Upper lobe of left lung (tissue), 6 donors: ENCODE measurements at regions not wholly inside any gene's neighbourhood (a gene's known extent, or its start where the extent isn't known, plus 50 kb on each side); places are given as distances from the start of the nearest gene placed in this dataset.
"Not testable (repeated sequence)": the region's sequence is repeated elsewhere in the genome, so short reads cannot be mapped to it uniquely, and the experiment has no call there.

Experiments
- ATAC-seq, 2 donors: fragments of 200-7000 bp; cut with Tn5 transposase; one replicate each; pipeline ENCODE4 v1.9.1; 2022; ENCODE audit warnings: mild to moderate bottlenecking in 2 of 2, moderate library complexity in 2 of 2; ENCODE audit not compliant: low FRiP score in 2 of 2
- DNase-seq, 2 donors: peaks; one replicate each; pipeline ENCODE4 v3.0.0-alpha.2; 2019 to 2020
- H3K27ac ChIP-seq, 4 donors: fragments of 200-600 bp; sonication (generic); one replicate each; pipeline ENCODE4 v1.5.1; 2016 to 2019
- H3K27me3 ChIP-seq, 4 donors: fragments of 200-600 bp; sonication (generic); one replicate each; pipeline ENCODE4 v1.5.1; 2017 to 2019
- H3K36me3 ChIP-seq, 4 donors: fragments of 200-600 bp; sonication (generic); one replicate each; pipeline ENCODE4 v1.5.1; 2016 to 2019
- H3K4me1 ChIP-seq, 4 donors: fragments of 200-600 bp; sonication (generic); one replicate each; pipeline ENCODE4 v1.5.1; 2018 to 2019
- H3K4me3 ChIP-seq, 4 donors: fragments of 200-600 bp; sonication (generic); one replicate each; pipeline ENCODE4 v1.5.1; 2017 to 2019; ENCODE audit warnings: mild to moderate bottlenecking in 2 of 4, moderate library complexity in 1 of 4
- H3K9me3 ChIP-seq, 4 donors: fragments of 200-600 bp; sonication (generic); one replicate each; pipeline ENCODE4 v1.5.1; 2018 to 2019
- EP300 ChIP-seq, 4 donors: sonication (generic); formaldehyde crosslinking; IDR thresholded peaks; one replicate each; pipeline ENCODE4 v1.5.1; 2017; ENCODE audit warnings: antibody characterized with exemption in 4 of 4, control low read depth in 2 of 4
- POLR2A ChIP-seq, 4 donors: fragments of 450-650 bp; IDR thresholded peaks; one replicate each; pipeline ENCODE4 v1.5.1; 2016 to 2017; ENCODE audit warnings: antibody characterized with exemption in 4 of 4, mild to moderate bottlenecking in 2 of 4
- POLR2AphosphoS5 ChIP-seq, 2 donors: sonication (generic); formaldehyde crosslinking; IDR thresholded peaks; one replicate each; pipeline ENCODE4 v1.5.1; 2017; ENCODE audit warnings: antibody characterized with exemption in 2 of 2
- WGBS, 2 donors: methylation state at CpG; one replicate each; pipeline ENCODE4 v1.1.5; 2017 to 2018; 5-methylcytosine and 5-hydroxymethylcytosine counted together
- TF ChIP-seq, protein P1 (sequence below), 6 experiments: fragments of 450-650 bp in 4 of 6; fragments of 200-600 bp in 2 of 6; sonication (generic) in 2 of 6; IDR thresholded peaks; one replicate each; pipeline ENCODE4 v1.5.1; 2016 to 2019; ENCODE audit warnings: antibody characterized with exemption in 6 of 6
- donor health status: DM: no; HTN: no; CAD: no; lungs with moderate emphysema.
- donor health status: DM: no; HTN: yes; CAD: no; lungs with severe emphysema.

GRCh38 chr4:115489279-115489678 lies 375.9 kb upstream of the NDST4 start:
- no peaks in the 10 kb centered on the region for H3K36me3 ChIP-seq
- no peak for ATAC-seq
- 64% methylated on average over 2 of the region's 2 CpGs; no CpG with 5 or more reads in 1 of the 2 donors for WGBS, 2 donors
- no peaks in the 10 kb centered on the region for H3K4me1 ChIP-seq
- H3K27ac ChIP-seq: no peak overlapping the region
- TF ChIP-seq EP300 (IDR thresholded peaks at IDR 0.05): no peak
- TF ChIP-seq, protein P1, sequence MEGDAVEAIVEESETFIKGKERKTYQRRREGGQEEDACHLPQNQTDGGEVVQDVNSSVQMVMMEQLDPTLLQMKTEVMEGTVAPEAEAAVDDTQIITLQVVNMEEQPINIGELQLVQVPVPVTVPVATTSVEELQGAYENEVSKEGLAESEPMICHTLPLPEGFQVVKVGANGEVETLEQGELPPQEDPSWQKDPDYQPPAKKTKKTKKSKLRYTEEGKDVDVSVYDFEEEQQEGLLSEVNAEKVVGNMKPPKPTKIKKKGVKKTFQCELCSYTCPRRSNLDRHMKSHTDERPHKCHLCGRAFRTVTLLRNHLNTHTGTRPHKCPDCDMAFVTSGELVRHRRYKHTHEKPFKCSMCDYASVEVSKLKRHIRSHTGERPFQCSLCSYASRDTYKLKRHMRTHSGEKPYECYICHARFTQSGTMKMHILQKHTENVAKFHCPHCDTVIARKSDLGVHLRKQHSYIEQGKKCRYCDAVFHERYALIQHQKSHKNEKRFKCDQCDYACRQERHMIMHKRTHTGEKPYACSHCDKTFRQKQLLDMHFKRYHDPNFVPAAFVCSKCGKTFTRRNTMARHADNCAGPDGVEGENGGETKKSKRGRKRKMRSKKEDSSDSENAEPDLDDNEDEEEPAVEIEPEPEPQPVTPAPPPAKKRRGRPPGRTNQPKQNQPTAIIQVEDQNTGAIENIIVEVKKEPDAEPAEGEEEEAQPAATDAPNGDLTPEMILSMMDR (IDR thresholded peaks at IDR 0.05): no peak
- TF ChIP-seq POLR2AphosphoS5 (IDR thresholded peaks at IDR 0.05): no peak
- no peak for TF ChIP-seq POLR2A (IDR thresholded peaks at IDR 0.05)
- no peak overlapping the region for H3K4me3 ChIP-seq
- H3K27me3 ChIP-seq: no peaks in the 10 kb centered on the region
- H3K9me3 ChIP-seq: no peaks in the 10 kb centered on the region
- DNase-seq: no peak

- no peak for DNase-seq
- TF ChIP-seq POLR2A (IDR thresholded peaks at IDR 0.05) (no peak), POLR2AphosphoS5 (IDR thresholded peaks at IDR 0.05) (no peak), EP300 (IDR thresholded peaks at IDR 0.05) (no peak)
- TF ChIP-seq, protein P1 (IDR thresholded peaks at IDR 0.05): no peak
Measured at GRCh38 chr4:115485402-115485801, 372.0 kb upstream of the NDST4 start.

GRCh38 chr4:115484479-115484878 lies 371.1 kb upstream of the NDST4 start:
- ATAC-seq: no peak
- no peaks in the 10 kb centered on the region for H3K4me1 ChIP-seq
- WGBS, 2 donors: 79 to 83% methylated on average over 4 of the region's 4 CpGs

More at GRCh38 chr4:115485402-115485801, 372.0 kb upstream of the NDST4 start:
- 74 to 84% methylated on average over 2 of the region's 2 CpGs for WGBS, 2 donors
- ATAC-seq: no peak
- H3K4me3 ChIP-seq: no peak overlapping the region
- H3K4me1 ChIP-seq: no peaks in the 10 kb centered on the region
- no peaks in the 10 kb centered on the region for H3K36me3 ChIP-seq
- H3K27ac ChIP-seq: no peak overlapping the region
- H3K27me3 ChIP-seq: no peaks in the 10 kb centered on the region
- no peaks in the 10 kb centered on the region for H3K9me3 ChIP-seq

GRCh38 chr4:115470763-115471162 lies 357.3 kb upstream of the NDST4 start:
- WGBS, 2 donors: 2 to 47% methylated on average over 1 of the region's 1 CpG
- no peaks in the 10 kb centered on the region for H3K27me3 ChIP-seq
- ATAC-seq: no peak
- TF ChIP-seq, protein P1 (IDR thresholded peaks at IDR 0.05): no peak
- no peak for TF ChIP-seq POLR2AphosphoS5 (IDR thresholded peaks at IDR 0.05)
- TF ChIP-seq POLR2A (IDR thresholded peaks at IDR 0.05): no peak
- TF ChIP-seq EP300 (IDR thresholded peaks at IDR 0.05): no peak
- H3K4me1 ChIP-seq: no peaks in the 10 kb centered on the region
- H3K9me3 ChIP-seq: no peaks in the 10 kb centered on the region
- H3K4me3 ChIP-seq: no peak overlapping the region
- no peaks in the 10 kb centered on the region for H3K36me3 ChIP-seq
- H3K27ac ChIP-seq: no peak overlapping the region
- no peak for DNase-seq

More at GRCh38 chr4:115484479-115484878, 371.1 kb upstream of the NDST4 start:
- no peaks in the 10 kb centered on the region for H3K27me3 ChIP-seq
- H3K4me3 ChIP-seq: no peak overlapping the region
- H3K27ac ChIP-seq: no peak overlapping the region
- no peak for DNase-seq
- no peaks in the 10 kb centered on the region for H3K36me3 ChIP-seq
- no peaks in the 10 kb centered on the region for H3K9me3 ChIP-seq
- TF ChIP-seq POLR2A (IDR thresholded peaks at IDR 0.05) (no peak), POLR2AphosphoS5 (IDR thresholded peaks at IDR 0.05) (no peak), EP300 (IDR thresholded peaks at IDR 0.05) (no peak)
- TF ChIP-seq, protein P1 (IDR thresholded peaks at IDR 0.05): no peak

- not testable (repeated sequence) for H3K27ac ChIP-seq, H3K27me3 ChIP-seq, DNase-seq, H3K4me3 ChIP-seq, H3K4me1 ChIP-seq, H3K9me3 ChIP-seq, H3K36me3 ChIP-seq, ATAC-seq
- WGBS, 2 donors: 82 to 94% methylated on average over 4 of the region's 4 CpGs
Measured at GRCh38 chr4:115459301-115459700, 345.9 kb upstream of the NDST4 start.
